Erythroblast (primary cell): ENCODE measurements at regions not wholly inside any gene's neighbourhood (a gene's known extent, or its start where the extent isn't known, plus 50 kb on each side); places are given as distances from the start of the nearest gene placed in this dataset.

Experiments used
- GATA1 ChIP-seq: IDR thresholded peaks from 2 replicates; pipeline ENCODE4 v1.6.1; 2011; ENCODE audit warnings: low read depth, mild to moderate bottlenecking, control low read depth, low read length, moderate library complexity
- POLR2A ChIP-seq: IDR thresholded peaks from 2 replicates; pipeline ENCODE4 v1.6.1; 2011; ENCODE audit warnings: mild to moderate bottlenecking, low read length

DNA sequence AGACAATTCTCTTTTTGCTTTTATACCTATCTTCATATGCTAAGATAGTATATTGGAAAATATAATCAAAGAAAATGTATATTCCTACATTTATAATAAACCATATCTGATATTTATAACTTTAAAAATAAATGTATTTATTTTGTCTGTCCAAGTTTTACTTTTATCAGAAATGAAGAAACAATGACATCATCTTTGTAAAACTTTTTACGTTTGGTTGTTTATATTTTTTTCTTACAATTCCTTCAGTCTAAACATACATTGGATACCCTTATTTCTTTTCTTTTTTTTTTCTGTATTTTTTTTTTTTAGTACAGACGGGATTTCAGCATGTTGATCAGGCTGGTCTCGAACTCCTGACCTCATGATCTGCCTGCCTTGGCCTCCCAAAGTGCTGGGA, 1577.0 kb upstream of the SLC39A10 start:
- TF ChIP-seq POLR2A (no peak), GATA1 (no peak)
